CD14-positive monocyte (primary cell): ENCODE measurements at regions not wholly inside any gene's neighbourhood (a gene's known extent, or its start where the extent isn't known, plus 50 kb on each side); places are given as distances from the start of the nearest gene placed in this dataset.
A peak's percentile ranks its signal among the peaks of the same experiment; 100 is the strongest.
"Not testable (repeated sequence)": the region's sequence is repeated elsewhere in the genome, so short reads cannot be mapped to it uniquely, and the experiment has no call there.

Experiments used
- DNase-seq, 3 donors: peaks; one replicate each; pipeline ENCODE4 v3.0.0-alpha.2; 2011 to 2022
- H2AFZ ChIP-seq: 2 replicates; pipeline ENCODE4 v1.6.0; 2012; ENCODE audit warnings: mild to moderate bottlenecking, low read depth, low read length, inconsistent platforms; ENCODE audit not compliant: insufficient read depth, poor library complexity, severe bottlenecking
- H3K27ac ChIP-seq, 2 donors: 1 replicate in 1 of 2; 2 replicates in 1 of 2; pipeline ENCODE4 v1.5.1; 2012 to 2013; ENCODE audit warnings: low read length in 2 of 2, control low read depth in 1 of 2, inconsistent platforms in 1 of 2, low read depth in 1 of 2, mild to moderate bottlenecking in 1 of 2
- H3K27me3 ChIP-seq, 2 donors: one replicate each; pipeline versions ENCODE4 v1.6.0 to v1.6.1; 2011 to 2013; ENCODE audit warnings: low read length in 2 of 2; ENCODE audit not compliant: control insufficient read depth in 2 of 2, insufficient read depth in 2 of 2
- H3K36me3 ChIP-seq, 2 donors: replicated peaks in 1 of 2; 1 replicate in 1 of 2; 2 replicates in 1 of 2; pipeline versions ENCODE4 v1.5.1 to v1.6.1; 2012 to 2013; ENCODE audit warnings: low read length in 2 of 2, control low read depth in 1 of 2, inconsistent platforms in 1 of 2, mild to moderate bottlenecking in 1 of 2; ENCODE audit not compliant: insufficient read depth in 2 of 2, control insufficient read depth in 1 of 2
- H3K4me1 ChIP-seq, 2 donors: 1 replicate in 1 of 2; 2 replicates in 1 of 2; pipeline versions ENCODE4 v1.5.1 to v1.6.1; 2012 to 2013; ENCODE audit warnings: low read length in 2 of 2, control low read depth in 1 of 2, inconsistent platforms in 1 of 2, mild to moderate bottlenecking in 1 of 2, moderate library complexity in 1 of 2; ENCODE audit not compliant: insufficient read depth in 2 of 2, control insufficient read depth in 1 of 2
- H3K4me2 ChIP-seq: replicated peaks from 2 replicates; pipeline ENCODE3; 2012; ENCODE audit warnings: low read length, moderate library complexity, mild to moderate bottlenecking; ENCODE audit not compliant: poor library complexity, severe bottlenecking; ENCODE audit errors: extremely low read depth
- H3K4me3 ChIP-seq, 3 experiments: fragments of 200-600 bp in 1 of 3; sonication (generic) in 1 of 3; replicated peaks in 1 of 3; 1 replicate in 2 of 3; 2 replicates in 1 of 3; pipeline ENCODE4 v1.5.1; 2011 to 2013; ENCODE audit warnings: low read length in 3 of 3, mild to moderate bottlenecking in 3 of 3, control low read depth in 2 of 3, low read depth in 2 of 3, inconsistent platforms in 1 of 3, moderate library complexity in 1 of 3
- H3K79me2 ChIP-seq: 2 replicates; pipeline ENCODE4 v1.6.0; 2012; ENCODE audit warnings: mild to moderate bottlenecking, control low read depth, inconsistent platforms, low read length, moderate library complexity; ENCODE audit not compliant: insufficient read depth
- H3K9ac ChIP-seq: 2 replicates; pipeline ENCODE4 v1.6.0; 2017; ENCODE audit warnings: low read length, mild to moderate bottlenecking; ENCODE audit not compliant: insufficient read depth, poor library complexity, severe bottlenecking
- H3K9me3 ChIP-seq, 2 donors: replicated peaks in 1 of 2; 1 replicate in 1 of 2; 2 replicates in 1 of 2; pipeline versions ENCODE4 v1.5.1 to v1.6.1; 2012 to 2013; ENCODE audit warnings: low read length in 2 of 2, control low read depth in 1 of 2; ENCODE audit not compliant: control insufficient read depth in 1 of 2, insufficient read depth in 1 of 2
- H4K20me1 ChIP-seq: 2 replicates; pipeline ENCODE4 v1.6.0; 2012; ENCODE audit warnings: mild to moderate bottlenecking, low read length, control low read depth, moderate library complexity; ENCODE audit not compliant: insufficient read depth
- H3K27ac Mint-ChIP-seq, 7 donors: one replicate each; pipeline ENCODE4 v1.8.0; 2020; ENCODE audit warnings: mild to moderate bottlenecking in 7 of 7, mixed read lengths in 7 of 7, moderate library complexity in 6 of 7, inconsistent platforms in 2 of 7
- H3K27me3 Mint-ChIP-seq, 3 donors: one replicate each; pipeline ENCODE4 v1.8.0; 2021 to 2022; ENCODE audit warnings: low read depth in 3 of 3, mild to moderate bottlenecking in 3 of 3, mixed read lengths in 3 of 3, moderate library complexity in 3 of 3, inconsistent platforms in 1 of 3
- H3K36me3 Mint-ChIP-seq, 2 donors: one replicate each; pipeline ENCODE4 v1.8.0; 2020; ENCODE audit warnings: mixed read lengths in 2 of 2, inconsistent platforms in 1 of 2, mild to moderate bottlenecking in 1 of 2
- H3K4me1 Mint-ChIP-seq: one replicate; pipeline ENCODE4 v1.8.0; 2020; ENCODE audit warnings: mild to moderate bottlenecking, mixed read lengths
- H3K4me3 Mint-ChIP-seq, 2 donors: one replicate each; pipeline ENCODE4 v1.8.0; 2020; ENCODE audit warnings: mild to moderate bottlenecking in 2 of 2, mixed read lengths in 2 of 2, moderate library complexity in 1 of 2
- H3K9me3 Mint-ChIP-seq, 7 donors: one replicate each; pipeline ENCODE4 v1.8.0; 2020 to 2022; ENCODE audit warnings: mixed read lengths in 7 of 7, mild to moderate bottlenecking in 6 of 7, moderate library complexity in 6 of 7, inconsistent platforms in 2 of 7
- CTCF ChIP-seq: fragments of 200-600 bp; IDR thresholded peaks from one replicate; pipeline ENCODE4 v1.8.0; 2022; ENCODE audit warnings: antibody characterized with exemption, mild to moderate bottlenecking
- WGBS: methylation state at CpG from one replicate; pipeline ENCODE4 v1.1.5; 2013; ENCODE audit warnings: missing lambda C conversion rate; ENCODE audit not compliant: insufficient coverage; 5-methylcytosine and 5-hydroxymethylcytosine counted together
- intact Hi-C, 2 donors: fragments of 100-400 bp; cut with micrococcal nuclease; formaldehyde crosslinking; loops; one replicate each; pipeline versions ENCODE4 v1.15.0 to v1.15.1; 2023

DNA sequence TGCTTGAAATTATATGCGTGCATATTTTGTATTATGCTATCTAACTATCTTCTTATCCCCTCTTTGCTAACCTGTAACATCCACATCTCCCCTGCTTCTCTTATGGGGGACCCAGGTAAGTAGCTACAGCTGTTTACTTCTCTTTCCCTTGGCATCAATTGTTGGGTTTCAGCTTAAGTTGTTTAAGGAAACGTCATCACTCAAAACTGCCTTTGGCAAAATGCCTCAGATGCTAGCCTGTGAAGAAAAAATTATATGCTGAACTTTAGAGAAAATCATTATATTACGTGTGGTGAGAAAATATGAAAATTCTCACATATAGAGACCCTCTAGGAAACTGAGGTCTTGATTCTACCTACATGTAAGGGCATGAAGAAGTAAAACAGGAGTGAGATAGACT, 447.0 kb upstream of the NECTIN3 start:
- no peaks in the 10 kb centered on the region for H3K79me2 ChIP-seq
- no peak overlapping the region for H2AFZ ChIP-seq
- H4K20me1 ChIP-seq = no peaks in the 10 kb centered on the region
- no peak overlapping the region for H3K4me3 ChIP-seq
- Mint-ChIP-seq H3K4me3 (no peak overlapping the region), H3K4me1 (peaks cover 4% of the 10 kb centered on the region), H3K9me3 (peaks cover 0 to 9% (median 3%) of the 10 kb centered on the region in 7 donors), H3K36me3 (no peaks in the 10 kb centered on the region), H3K27me3 (peaks cover 0 to 2% (median 0%) of the 10 kb centered on the region in 3 donors), H3K27ac (no peak overlapping the region)
- DNase-seq = no peak
- no peaks in the 10 kb centered on the region for H3K4me1 ChIP-seq
- no peaks in the 10 kb centered on the region for H3K9me3 ChIP-seq
- H3K4me2 ChIP-seq = no peak overlapping the region
- intact Hi-C loops = no loop called here
- H3K27ac ChIP-seq = no peak overlapping the region
- no CpG with 5 or more reads among the region's 3 CpGs for WGBS
- no peak overlapping the region for H3K9ac ChIP-seq
- no peak for TF ChIP-seq CTCF
- H3K36me3 ChIP-seq = no peaks in the 10 kb centered on the region
- no peaks in the 10 kb centered on the region for H3K27me3 ChIP-seq

- Histone ChIP-seq H3K4me2 (no peak overlapping the region), H2AFZ (no peak overlapping the region), H3K4me1 (no peaks in the 10 kb centered on the region), H3K27me3 (no peaks in the 10 kb centered on the region), H3K27ac (no peak overlapping the region), H3K4me3 (no peak overlapping the region), H4K20me1 (no peaks in the 10 kb centered on the region), H3K9ac (no peak overlapping the region), H3K36me3 (no peaks in the 10 kb centered on the region), H3K79me2 (no peaks in the 10 kb centered on the region), H3K9me3 (no peaks in the 10 kb centered on the region)
- no peaks in the 10 kb centered on the region for H3K36me3 Mint-ChIP-seq
- 71% methylated on average over 1 of the region's 4 CpGs for WGBS
- H3K27me3 Mint-ChIP-seq = peaks cover 0 to 2% (median 0%) of the 10 kb centered on the region in 3 donors
- TF ChIP-seq CTCF = no peak
- peaks cover 4% of the 10 kb centered on the region for H3K4me1 Mint-ChIP-seq
- DNase-seq = no peak
- intact Hi-C loops = no loop called here
- H3K4me3 Mint-ChIP-seq = no peak overlapping the region
- H3K9me3 Mint-ChIP-seq = peaks cover 0 to 9% (median 3%) of the 10 kb centered on the region in 7 donors
- peak overlapping the region in 1 of 7 donors; percentile 23 for H3K27ac Mint-ChIP-seq
Measured at GRCh38 chr3:110625201-110625747, 446.3 kb upstream of the NECTIN3 start.

- H3K36me3 ChIP-seq, intact Hi-C loops, H3K9ac ChIP-seq, H3K27me3 ChIP-seq, H3K79me2 ChIP-seq, H3K9me3 Mint-ChIP-seq, H3K9me3 ChIP-seq, H3K4me1 Mint-ChIP-seq, H3K36me3 Mint-ChIP-seq, H4K20me1 ChIP-seq, H3K27me3 Mint-ChIP-seq, H3K27ac ChIP-seq, H3K4me1 ChIP-seq: not testable (repeated sequence)
- Mint-ChIP-seq H3K4me3 (peak overlapping the region; percentile 66 to 87), H3K27ac (peak overlapping the region in 2 of 7 donors; percentile 69 to 73)
- Histone ChIP-seq H3K4me3 (peak overlapping the region in 2 of 3 experiments; percentile 23 to 46), H3K4me2 (peak overlapping the region; percentile 32), H2AFZ (peak overlapping the region; percentile 34)
- no CpG with 5 or more reads among the region's 5 CpGs for WGBS
- DNase-seq = peak in 2 of 3 donors; percentile 3 to 44
Measured at GRCh38 chr3:110626652-110627111, 444.9 kb upstream of the NECTIN3 start.
